Activated naive CD8-positive, alpha-beta T cell (primary cell): ENCODE measurements at regions not wholly inside any gene's neighbourhood (a gene's known extent, or its start where the extent isn't known, plus 50 kb on each side); places are given as distances from the start of the nearest gene placed in this dataset.

Experiments used
- H3K27ac Mint-ChIP-seq: one replicate; pipeline ENCODE4 v1.8.0; 2021; ENCODE audit warnings: mixed read lengths
- H3K27me3 Mint-ChIP-seq: one replicate; pipeline ENCODE4 v1.8.0; 2021; ENCODE audit warnings: mixed read lengths
- H3K36me3 Mint-ChIP-seq: one replicate; pipeline ENCODE4 v1.8.0; 2021; ENCODE audit warnings: mixed read lengths
- H3K4me1 Mint-ChIP-seq: one replicate; pipeline ENCODE4 v1.8.0; 2021; ENCODE audit warnings: low read depth, mixed read lengths
- H3K4me3 Mint-ChIP-seq: one replicate; pipeline ENCODE4 v1.8.0; 2021; ENCODE audit warnings: mild to moderate bottlenecking, mixed read lengths
- H3K9me3 Mint-ChIP-seq: one replicate; pipeline ENCODE4 v1.8.0; 2021; ENCODE audit warnings: low read depth, mixed read lengths

GRCh38 chr15:95701410-95701809, 629.1 kb upstream of the NR2F2 start:
- no peak overlapping the region for H3K27ac Mint-ChIP-seq
- peaks cover 9% of the 10 kb centered on the region for H3K27me3 Mint-ChIP-seq
- H3K9me3 Mint-ChIP-seq: peaks cover 21% of the 10 kb centered on the region
- no peaks in the 10 kb centered on the region for H3K4me1 Mint-ChIP-seq
- H3K4me3 Mint-ChIP-seq: no peak overlapping the region
- peaks cover 2% of the 10 kb centered on the region for H3K36me3 Mint-ChIP-seq

GRCh38 chr15:95709959-95710695, 620.4 kb upstream of the NR2F2 start:
- Mint-ChIP-seq H3K4me1 (no peaks in the 10 kb centered on the region), H3K27ac (no peak overlapping the region), H3K27me3 (peaks cover 4% of the 10 kb centered on the region), H3K4me3 (no peak overlapping the region), H3K9me3 (no peaks in the 10 kb centered on the region), H3K36me3 (no peaks in the 10 kb centered on the region)

GRCh38 chr15:95712785-95713184, 617.7 kb upstream of the NR2F2 start:
- H3K9me3 Mint-ChIP-seq: no peaks in the 10 kb centered on the region
- peaks cover 4% of the 10 kb centered on the region for H3K27me3 Mint-ChIP-seq
- no peaks in the 10 kb centered on the region for H3K4me1 Mint-ChIP-seq
- H3K4me3 Mint-ChIP-seq: no peak overlapping the region
- H3K36me3 Mint-ChIP-seq: no peaks in the 10 kb centered on the region
- H3K27ac Mint-ChIP-seq: no peak overlapping the region

GRCh38 chr15:95713324-95713723, 617.2 kb upstream of the NR2F2 start:
- Mint-ChIP-seq H3K36me3 (no peaks in the 10 kb centered on the region), H3K9me3 (no peaks in the 10 kb centered on the region), H3K27ac (no peak overlapping the region), H3K4me3 (no peak overlapping the region), H3K27me3 (peaks cover 4% of the 10 kb centered on the region), H3K4me1 (no peaks in the 10 kb centered on the region)

- no peak overlapping the region for H3K27ac Mint-ChIP-seq
- H3K4me1 Mint-ChIP-seq: no peaks in the 10 kb centered on the region
Measured at GRCh38 chr15:95715116-95715903, 615.2 kb upstream of the NR2F2 start.

GRCh38 chr15:95715906-95716656, 614.4 kb upstream of the NR2F2 start:
- peaks cover 4% of the 10 kb centered on the region for H3K27me3 Mint-ChIP-seq
- no peaks in the 10 kb centered on the region for H3K9me3 Mint-ChIP-seq
- no peak overlapping the region for H3K4me3 Mint-ChIP-seq
- H3K4me1 Mint-ChIP-seq: no peaks in the 10 kb centered on the region
- H3K36me3 Mint-ChIP-seq: no peaks in the 10 kb centered on the region
- H3K27ac Mint-ChIP-seq: no peak overlapping the region

More at GRCh38 chr15:95715116-95715903, 615.2 kb upstream of the NR2F2 start:
- no peak overlapping the region for H3K4me3 Mint-ChIP-seq
- no peaks in the 10 kb centered on the region for H3K9me3 Mint-ChIP-seq
- no peaks in the 10 kb centered on the region for H3K36me3 Mint-ChIP-seq
- peaks cover 4% of the 10 kb centered on the region for H3K27me3 Mint-ChIP-seq

GRCh38 chr15:95716708-95717107, 613.8 kb upstream of the NR2F2 start:
- no peak overlapping the region for H3K27ac Mint-ChIP-seq
- H3K9me3 Mint-ChIP-seq: no peaks in the 10 kb centered on the region
- no peak overlapping the region for H3K4me3 Mint-ChIP-seq
- H3K27me3 Mint-ChIP-seq: peaks cover 3% of the 10 kb centered on the region
- no peaks in the 10 kb centered on the region for H3K36me3 Mint-ChIP-seq
- no peaks in the 10 kb centered on the region for H3K4me1 Mint-ChIP-seq

- H3K4me3 Mint-ChIP-seq: no peak overlapping the region
- no peak overlapping the region for H3K27ac Mint-ChIP-seq
- H3K36me3 Mint-ChIP-seq: no peaks in the 10 kb centered on the region
- no peaks in the 10 kb centered on the region for H3K27me3 Mint-ChIP-seq
- H3K4me1 Mint-ChIP-seq: no peaks in the 10 kb centered on the region
- H3K9me3 Mint-ChIP-seq: no peaks in the 10 kb centered on the region
Measured at GRCh38 chr15:95718441-95718840, 612.1 kb upstream of the NR2F2 start.

- H3K4me1 Mint-ChIP-seq: no peaks in the 10 kb centered on the region
- H3K27me3 Mint-ChIP-seq: peaks cover 7% of the 10 kb centered on the region
- H3K27ac Mint-ChIP-seq: no peak overlapping the region
- no peaks in the 10 kb centered on the region for H3K9me3 Mint-ChIP-seq
- no peak overlapping the region for H3K4me3 Mint-ChIP-seq
- no peaks in the 10 kb centered on the region for H3K36me3 Mint-ChIP-seq
Measured at GRCh38 chr15:95724908-95725633, 605.4 kb upstream of the NR2F2 start.

GRCh38 chr15:95726891-95727290, 603.6 kb upstream of the NR2F2 start:
- H3K4me1 Mint-ChIP-seq: no peaks in the 10 kb centered on the region
- H3K9me3 Mint-ChIP-seq: no peaks in the 10 kb centered on the region
- H3K27me3 Mint-ChIP-seq: peaks cover 7% of the 10 kb centered on the region
- H3K36me3 Mint-ChIP-seq: no peaks in the 10 kb centered on the region
- no peak overlapping the region for H3K27ac Mint-ChIP-seq
- no peak overlapping the region for H3K4me3 Mint-ChIP-seq

- peaks cover 10% of the 10 kb centered on the region for H3K9me3 Mint-ChIP-seq
- H3K4me1 Mint-ChIP-seq: peaks cover 31% of the 10 kb centered on the region
- H3K27me3 Mint-ChIP-seq: no peaks in the 10 kb centered on the region
- peaks cover 8% of the 10 kb centered on the region for H3K36me3 Mint-ChIP-seq
- peak overlapping the region; percentile 8 for H3K4me3 Mint-ChIP-seq
- H3K27ac Mint-ChIP-seq: peak overlapping the region; percentile 13
Measured at GRCh38 chr15:95733931-95734330, 596.6 kb upstream of the NR2F2 start.

- Mint-ChIP-seq H3K4me1 (peaks cover 31% of the 10 kb centered on the region), H3K27ac (peak overlapping the region; percentile 13), H3K9me3 (peaks cover 10% of the 10 kb centered on the region), H3K4me3 (peak overlapping the region; percentile 51), H3K27me3 (no peaks in the 10 kb centered on the region), H3K36me3 (peaks cover 8% of the 10 kb centered on the region)
Measured at GRCh38 chr15:95734422-95735316, 595.8 kb upstream of the NR2F2 start.

- no peak overlapping the region for H3K4me3 Mint-ChIP-seq
- H3K27me3 Mint-ChIP-seq: no peaks in the 10 kb centered on the region
- H3K27ac Mint-ChIP-seq: no peak overlapping the region
- peaks cover 10% of the 10 kb centered on the region for H3K9me3 Mint-ChIP-seq
- H3K4me1 Mint-ChIP-seq: peaks cover 44% of the 10 kb centered on the region
- H3K36me3 Mint-ChIP-seq: peaks cover 8% of the 10 kb centered on the region
Measured at GRCh38 chr15:95737060-95737459, 593.4 kb upstream of the NR2F2 start.

GRCh38 chr15:95739131-95739530, 591.4 kb upstream of the NR2F2 start:
- Mint-ChIP-seq H3K4me1 (peaks cover 37% of the 10 kb centered on the region), H3K36me3 (peaks cover 8% of the 10 kb centered on the region), H3K9me3 (peaks cover 10% of the 10 kb centered on the region), H3K27me3 (no peaks in the 10 kb centered on the region), H3K4me3 (no peak overlapping the region), H3K27ac (no peak overlapping the region)
